Femur (tissue), 1 donor: ENCODE measurements at regions not wholly inside any gene's neighbourhood (a gene's known extent, or its start where the extent isn't known, plus 50 kb on each side); places are given as distances from the start of the nearest gene placed in this dataset.
A peak's percentile ranks its signal among the peaks of the same experiment; 100 is the strongest.
"Not testable (repeated sequence)": the region's sequence is repeated elsewhere in the genome, so short reads cannot be mapped to it uniquely, and the experiment has no call there.

Source experiments
- DNase-seq: peaks from one replicate; pipeline ENCODE4 v3.0.0-alpha.2; 2017

DNA sequence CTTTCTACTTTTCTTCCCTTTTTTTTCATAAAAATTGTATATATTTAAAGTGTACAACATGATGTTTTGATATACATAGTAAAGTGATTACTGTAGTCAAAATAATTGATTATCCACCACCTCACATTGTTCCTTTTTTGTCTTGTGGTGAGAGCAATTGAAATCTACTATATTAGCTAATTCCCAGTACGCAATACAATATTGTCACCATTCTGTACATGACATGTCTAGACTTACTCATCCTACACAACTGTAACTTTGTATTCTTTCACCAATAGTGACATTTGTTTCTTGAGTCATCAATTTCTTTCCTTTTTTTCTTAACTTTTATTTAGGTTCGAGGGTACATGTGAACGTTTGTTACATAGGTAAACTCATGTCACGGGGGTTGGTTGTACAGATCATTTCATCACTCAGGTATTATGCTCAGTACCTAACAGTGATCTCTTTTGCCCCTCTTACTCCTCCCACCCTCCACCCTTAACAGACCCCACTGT, 265.2 kb downstream of the KCNRG start:
- no peak for DNase-seq

DNA sequence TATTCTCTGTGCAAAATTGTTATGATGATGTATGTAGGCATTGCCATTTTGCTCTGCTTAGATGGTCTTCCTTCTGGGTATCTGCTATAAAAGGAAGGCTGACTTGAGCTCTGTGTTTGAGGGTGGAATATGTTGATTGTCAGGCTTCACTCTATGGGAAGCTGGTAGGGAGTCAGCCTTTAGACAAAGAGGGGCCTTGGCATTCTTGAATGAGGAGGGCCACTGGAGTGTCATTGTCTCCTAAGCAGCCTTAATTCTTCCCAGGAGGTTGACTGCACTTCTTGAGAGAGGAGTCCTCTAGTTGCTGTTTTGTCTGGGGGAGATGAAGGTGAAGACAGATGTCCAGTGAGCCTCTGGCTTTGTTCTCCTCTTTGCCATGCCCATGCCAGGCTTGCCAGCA, 266.8 kb downstream of the KCNRG start:
- no peak for DNase-seq

GRCh38 chr13:50283017-50283416, 267.8 kb downstream of the KCNRG start:
- DNase-seq, result no peak

DNA sequence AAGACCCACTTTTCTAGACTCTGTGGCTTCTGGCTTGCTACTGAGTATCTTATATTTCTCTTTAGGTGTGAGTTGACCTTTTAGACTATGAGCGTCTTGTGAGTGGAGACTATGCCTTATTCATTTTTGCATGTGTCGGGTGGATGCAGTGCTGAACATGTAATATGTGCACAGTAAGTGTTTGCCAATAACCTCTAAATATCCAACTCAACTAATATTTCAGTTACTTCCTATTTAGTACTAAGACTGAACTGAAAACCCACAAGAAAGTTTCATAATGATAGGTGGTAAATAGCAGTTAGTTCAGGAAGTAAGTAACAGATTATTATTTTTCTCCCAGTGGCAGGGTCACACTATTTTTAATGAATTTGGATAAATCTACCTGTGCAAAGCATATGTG, 269.3 kb downstream of the KCNRG start:
- DNase-seq, result no peak

GRCh38 chr13:50285283-50285682, 270.0 kb downstream of the KCNRG start:
- no peak for DNase-seq

DNA sequence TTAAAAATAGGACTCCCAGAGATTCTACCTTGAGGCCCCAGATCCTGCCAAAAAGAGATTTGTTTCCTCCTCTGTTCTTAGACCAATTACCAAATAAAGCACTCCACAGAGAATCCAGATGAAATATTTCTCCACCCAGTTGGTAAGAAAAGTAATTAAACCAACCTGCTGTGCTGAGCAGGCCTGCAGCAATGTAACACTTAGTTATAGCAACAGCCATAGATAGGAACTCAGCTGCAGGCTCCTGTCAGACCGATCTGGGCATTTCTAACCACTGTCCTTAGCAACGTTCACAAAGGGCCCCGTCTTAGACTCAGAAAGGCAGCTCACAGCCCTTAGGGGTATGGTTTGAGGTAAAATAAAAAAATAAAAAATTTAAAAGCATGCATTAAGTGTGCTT, 271.1 kb downstream of the KCNRG start:
- DNase-seq, result no peak

DNA sequence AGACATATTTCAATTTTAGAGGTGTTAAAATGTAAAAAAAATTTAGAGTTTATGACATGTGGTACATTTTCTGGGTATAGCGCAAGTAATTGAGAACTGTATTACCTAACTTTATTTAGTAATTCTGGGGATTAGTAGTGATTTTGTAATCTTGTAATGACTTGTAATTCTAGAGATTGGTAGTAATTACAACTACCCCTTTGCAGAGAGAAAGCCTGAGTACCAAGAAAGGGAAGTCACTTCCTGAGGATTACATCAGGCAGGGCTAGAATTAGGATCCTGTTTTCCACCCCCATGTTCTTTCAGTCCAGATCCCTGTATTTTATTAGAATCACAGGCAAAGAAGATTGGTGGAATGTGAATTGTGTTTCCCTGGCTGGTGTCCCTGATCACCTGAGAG, 274.9 kb downstream of the KCNRG start:
- no peak for DNase-seq

DNA sequence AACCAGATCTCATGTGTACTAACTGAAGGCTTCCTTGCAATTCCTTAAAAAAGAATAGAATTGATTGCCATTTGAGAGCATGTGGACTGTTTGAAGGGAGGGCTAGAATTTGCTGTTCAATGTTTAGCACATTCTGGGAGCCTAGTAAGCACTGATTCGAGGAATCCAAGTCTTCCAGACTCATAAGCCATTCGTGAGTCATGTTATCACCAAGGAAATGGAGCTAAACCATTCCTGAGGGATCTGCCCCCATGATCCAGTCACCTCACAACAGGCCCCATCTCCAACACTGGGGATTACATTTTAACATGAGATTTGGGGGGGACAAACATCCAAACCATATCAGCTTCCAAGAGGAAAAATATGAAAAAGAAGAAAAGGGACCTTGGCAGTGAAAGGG, 276.4 kb downstream of the KCNRG start:
- DNase-seq, result no peak

DNA sequence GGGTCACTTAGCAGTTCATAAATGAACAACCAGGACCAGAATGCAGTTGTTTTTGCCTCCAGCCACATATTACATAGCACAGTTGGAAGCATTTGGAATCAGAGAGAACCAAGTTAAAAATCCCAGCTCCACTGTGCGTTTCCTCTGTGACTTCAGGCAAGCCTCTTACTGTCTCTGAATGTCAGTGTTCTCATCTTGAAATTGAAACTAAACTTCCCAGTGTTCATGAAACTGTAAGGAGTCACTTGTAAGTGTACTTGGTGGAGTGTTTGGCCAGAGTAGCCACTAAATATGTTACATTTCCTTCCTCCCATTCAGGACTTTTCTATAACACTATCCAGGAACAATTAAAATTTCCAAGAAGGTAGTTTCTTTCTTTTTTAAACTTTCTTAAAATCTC, 276.8 kb downstream of the KCNRG start:
- DNase-seq, result no peak

- not testable (repeated sequence) for DNase-seq
These were observed 279.2 kb downstream of the KCNRG start for GRCh38 chr13:50294425-50294824.

- no peak for DNase-seq
These were observed 284.5 kb downstream of the KCNRG start for GRCh38 chr13:50299546-50300249.

DNA sequence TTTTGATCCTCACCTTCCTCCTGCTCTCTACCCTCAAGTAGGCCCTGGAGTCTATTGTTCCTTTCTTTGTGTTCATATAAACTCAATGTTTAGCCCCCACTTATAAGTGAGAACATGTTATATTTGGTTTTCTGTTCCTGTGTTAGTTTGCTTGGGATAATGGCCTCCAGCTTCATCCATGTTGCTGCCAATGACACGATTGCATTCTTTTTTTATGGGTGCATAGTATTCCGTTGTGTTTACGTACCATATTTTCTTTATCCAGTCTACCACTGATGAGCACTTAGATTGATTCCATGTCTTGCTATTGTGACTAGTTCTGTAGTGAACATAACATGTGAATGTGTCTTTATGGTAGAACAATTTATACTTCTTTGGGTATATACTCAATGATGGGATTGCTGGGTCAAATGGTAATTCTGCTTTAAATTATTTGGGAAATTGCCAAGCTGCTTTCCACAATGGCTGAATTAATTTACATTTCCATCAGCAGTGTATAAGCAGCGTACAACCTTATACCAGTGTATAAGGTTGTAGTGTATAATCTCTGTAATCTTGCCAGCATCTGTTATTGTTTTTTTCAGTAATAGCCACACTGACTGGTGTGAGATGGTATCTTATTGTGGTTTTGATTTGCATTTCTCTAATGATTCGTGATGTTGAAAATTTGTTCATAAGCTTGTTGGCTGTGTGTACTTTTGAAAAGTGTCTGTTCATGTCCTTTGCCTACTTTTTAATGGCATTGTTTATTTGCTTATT, 288.9 kb downstream of the KCNRG start:
- no peak for DNase-seq

DNA sequence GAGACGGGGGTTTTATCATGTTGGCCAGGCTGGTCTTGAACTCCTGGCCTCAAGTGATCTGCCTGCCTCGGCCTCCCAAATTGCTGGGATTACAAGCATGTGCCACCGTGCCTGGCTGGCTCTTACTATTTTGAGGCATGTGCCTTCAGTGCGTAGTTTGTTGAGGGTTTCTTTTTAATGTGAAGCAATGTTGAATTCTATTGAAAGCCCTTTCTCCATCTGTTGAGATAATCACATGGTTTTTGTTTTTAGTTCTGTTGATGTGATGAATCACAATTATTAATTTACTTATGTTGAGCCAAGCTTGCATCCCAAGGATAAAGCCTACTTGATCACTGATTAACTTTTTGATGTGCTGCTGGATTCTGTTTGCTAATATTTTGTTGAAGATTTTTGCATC, 290.9 kb downstream of the KCNRG start:
- no peak for DNase-seq

DNA sequence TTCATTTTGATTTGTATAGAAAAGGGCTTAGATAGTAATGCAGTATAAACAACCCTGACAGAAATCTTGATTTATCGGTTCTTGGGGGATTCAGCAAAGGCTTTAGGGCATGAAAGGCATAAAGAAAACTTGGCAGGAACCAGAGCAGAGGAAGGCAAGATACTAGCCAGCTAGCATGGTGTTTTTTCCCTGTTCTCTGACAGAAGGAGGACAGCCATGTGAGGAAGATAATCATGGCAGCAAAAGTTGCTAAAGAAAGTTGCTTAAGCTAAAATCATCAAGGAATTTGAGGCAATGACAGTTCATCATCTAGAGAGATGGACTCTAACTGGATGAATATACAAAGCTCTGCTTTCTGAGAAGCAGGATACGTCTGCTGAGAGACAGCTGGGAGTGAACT, 294.1 kb downstream of the KCNRG start:
- no peak for DNase-seq

DNA sequence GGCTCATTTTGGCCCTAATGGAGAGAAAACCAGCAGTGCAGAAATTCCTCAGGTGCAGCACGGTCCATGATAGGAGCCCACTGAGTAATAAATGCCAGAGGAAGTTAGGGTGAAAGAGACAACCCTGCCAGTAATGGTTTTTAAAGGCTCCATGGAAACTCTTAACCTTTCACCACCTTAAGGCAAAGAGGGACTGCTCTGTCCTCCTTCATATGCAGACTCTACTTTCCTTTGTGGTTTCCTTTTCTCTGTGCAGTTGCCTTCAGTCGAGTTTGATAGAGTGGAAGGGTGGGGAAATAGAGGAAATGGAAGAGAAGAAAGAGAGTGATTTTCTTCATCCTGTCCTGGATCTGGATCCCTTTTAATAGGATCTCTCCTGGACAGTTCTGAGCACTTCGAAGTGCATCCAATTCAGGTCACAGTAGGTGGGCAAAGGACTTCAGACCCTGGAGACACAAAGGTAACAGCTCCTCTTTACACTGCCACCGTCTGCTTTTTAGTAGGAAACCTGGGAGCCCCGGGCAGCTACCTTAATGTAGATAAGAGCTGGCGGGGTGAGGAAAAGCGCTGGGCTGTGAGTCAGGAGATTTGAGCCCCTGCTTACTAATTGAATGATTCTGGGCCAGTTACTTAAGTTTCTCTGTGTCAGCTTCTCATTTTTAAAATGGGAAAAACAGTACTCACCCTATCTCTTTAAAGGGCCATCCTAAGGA, 294.8 kb downstream of the KCNRG start:
- no peak for DNase-seq

DNA sequence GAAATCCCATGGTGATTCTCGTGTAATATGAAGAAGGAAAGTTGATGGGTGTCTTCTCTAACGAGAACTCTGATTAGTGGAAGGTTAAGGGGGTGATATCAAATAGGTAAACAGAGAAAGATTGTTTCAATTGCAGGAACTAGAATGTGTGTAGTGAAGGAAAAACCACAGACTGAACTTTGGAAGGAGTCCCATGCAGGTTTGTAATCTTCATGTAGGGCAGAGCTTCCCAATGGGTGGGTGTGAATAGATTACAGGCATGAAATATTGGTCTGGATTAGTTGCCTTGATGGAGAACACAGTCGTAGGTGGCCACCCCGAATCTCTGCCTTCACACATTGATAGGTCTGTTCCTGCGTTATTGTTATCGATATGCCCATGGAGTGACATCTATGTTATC, 295.5 kb downstream of the KCNRG start:
- no peak for DNase-seq

DNA sequence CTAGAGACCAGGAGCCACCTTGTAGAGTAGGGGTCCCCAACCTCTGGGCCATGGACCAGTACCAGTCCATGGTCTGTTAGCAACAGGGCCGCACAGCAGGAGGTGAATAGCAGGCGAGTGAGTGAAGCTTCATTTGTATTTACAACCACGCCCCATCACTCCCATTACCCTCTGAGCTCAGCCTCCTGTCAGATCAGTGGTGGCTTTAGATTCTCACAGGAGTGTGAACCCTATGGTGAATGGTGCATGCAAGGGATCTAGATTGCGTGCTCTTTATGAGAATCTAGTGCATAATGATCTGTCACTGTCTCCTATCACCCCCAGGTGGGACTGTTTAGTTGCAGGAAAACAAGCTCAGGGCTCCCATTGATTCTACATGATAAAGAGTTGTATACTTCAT, 303.6 kb downstream of the KCNRG start:
- DNase-seq, result no peak

DNA sequence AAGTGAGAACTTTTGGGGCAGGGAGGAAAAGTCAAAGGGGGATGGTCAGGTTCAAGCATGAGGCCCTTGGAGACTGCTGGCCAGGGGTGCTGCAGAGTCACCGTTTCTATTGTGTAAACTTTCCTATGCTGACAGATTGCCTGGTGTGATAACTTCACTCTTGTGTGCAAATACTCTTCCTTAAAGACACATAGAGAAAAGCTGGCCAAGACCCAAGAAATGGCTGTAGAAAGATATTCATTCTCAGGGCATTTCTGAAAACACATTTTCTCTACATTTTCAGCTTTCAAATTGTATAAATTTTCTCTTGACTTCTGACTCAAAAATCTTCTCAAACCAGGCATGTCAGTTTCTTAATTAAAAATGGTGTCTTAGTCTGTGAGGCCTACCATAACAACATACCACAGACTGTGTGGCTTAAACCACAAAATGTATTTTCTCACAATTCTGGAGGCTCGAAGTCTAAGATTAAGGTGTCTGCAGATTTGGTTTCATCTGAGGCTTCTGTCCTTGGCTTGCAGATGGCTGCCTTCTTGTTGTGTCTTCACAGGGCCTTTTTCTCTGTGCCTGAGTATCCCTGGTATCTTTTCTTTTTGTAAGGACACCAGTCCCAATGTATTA, 304.5 kb downstream of the KCNRG start:
- DNase-seq, result no peak

- no peak for DNase-seq
These were observed 305.1 kb downstream of the KCNRG start for GRCh38 chr13:50320271-50320862.

DNA sequence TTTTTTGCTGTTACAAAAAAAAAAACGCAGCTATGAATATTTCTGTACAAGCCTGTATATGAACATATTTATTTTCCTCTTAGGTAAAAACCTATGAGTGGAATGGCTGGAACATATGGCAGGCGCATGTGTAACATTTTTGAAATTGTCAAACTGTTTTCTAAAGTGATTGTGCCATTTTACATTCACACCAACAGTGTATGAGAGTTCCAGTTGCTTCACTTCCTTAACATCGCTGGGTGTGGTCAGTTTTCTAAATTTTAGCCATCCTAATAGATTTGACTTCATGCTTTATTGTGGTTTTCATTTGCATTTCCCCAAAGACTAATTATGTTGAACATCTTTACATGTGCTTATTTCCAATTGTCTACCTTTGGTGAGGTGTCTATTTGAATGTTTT, 306.8 kb downstream of the KCNRG start:
- no peak for DNase-seq

- DNase-seq, result no peak
These were observed 308.3 kb downstream of the KCNRG start for GRCh38 chr13:50323440-50324065.

DNA sequence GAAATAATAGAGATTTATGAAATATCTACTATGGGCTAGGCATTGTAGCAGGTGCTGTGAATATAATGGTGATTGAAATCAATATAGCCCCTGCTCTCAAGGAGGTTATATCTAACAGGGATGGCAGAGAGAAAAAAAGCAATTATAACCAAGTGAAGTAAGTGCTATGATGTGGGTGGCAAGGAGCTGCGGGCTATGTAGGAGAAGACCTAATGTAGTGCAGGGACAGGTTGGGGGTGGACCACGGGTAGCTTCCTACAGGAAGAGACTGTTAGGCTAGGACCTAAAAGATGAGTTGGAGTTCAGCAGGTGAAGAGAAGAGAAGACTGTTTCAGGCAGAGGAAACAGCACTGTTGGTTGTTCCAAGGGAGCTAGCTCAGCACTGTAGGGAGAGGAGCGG, 311.0 kb downstream of the KCNRG start:
- no peak for DNase-seq

DNA sequence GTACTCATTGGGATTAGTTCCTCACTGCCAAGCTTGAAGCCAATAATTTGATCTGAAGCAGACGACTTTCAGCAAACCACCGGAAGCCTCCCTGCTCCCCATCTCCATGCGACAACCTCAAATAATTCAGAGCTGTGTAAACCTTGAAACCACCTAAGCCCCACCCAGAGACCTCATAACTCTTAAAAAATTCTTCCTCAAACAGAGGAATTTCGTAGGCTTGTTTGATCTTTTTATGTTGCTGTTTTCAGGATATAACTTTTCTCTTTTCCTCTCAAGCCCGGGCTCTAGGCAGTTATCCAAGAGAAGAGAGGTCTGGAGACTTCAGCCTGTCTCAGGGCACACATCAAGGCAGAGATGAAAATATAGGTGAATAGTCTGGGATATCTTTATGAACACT, 311.6 kb downstream of the KCNRG start:
- peak; percentile 32 for DNase-seq
